IPS-15b (cell line): ENCODE measurements at regions not wholly inside any gene's neighbourhood (a gene's known extent, or its start where the extent isn't known, plus 50 kb on each side); places are given as distances from the start of the nearest gene placed in this dataset.

ENCODE experiments used
- H3K27me3 ChIP-seq: one replicate; pipeline ENCODE4 v1.6.1; 2013; ENCODE audit warnings: low read length; ENCODE audit not compliant: control insufficient read depth, insufficient read depth
- H3K36me3 ChIP-seq: one replicate; pipeline ENCODE4 v1.6.1; 2013; ENCODE audit warnings: low read length; ENCODE audit not compliant: control insufficient read depth, insufficient read depth
- H3K4me1 ChIP-seq: one replicate; pipeline ENCODE4 v1.6.1; 2013; ENCODE audit warnings: mild to moderate bottlenecking, low read length; ENCODE audit not compliant: control insufficient read depth, insufficient read depth
- H3K4me3 ChIP-seq: one replicate; pipeline ENCODE4 v1.5.1; 2013; ENCODE audit warnings: low read depth, low read length
- H3K9ac ChIP-seq: one replicate; pipeline ENCODE4 v1.6.1; 2013; ENCODE audit warnings: low read depth, mild to moderate bottlenecking, low read length
- H3K9me3 ChIP-seq: one replicate; pipeline ENCODE4 v1.6.1; 2013; ENCODE audit warnings: mild to moderate bottlenecking, low read length; ENCODE audit not compliant: control insufficient read depth, insufficient read depth

- no peaks in the 10 kb centered on the region for H3K36me3 ChIP-seq
These were observed 413.5 kb downstream of the NPHP4 start for GRCh38 chr1:5578690-5579089.

GRCh38 chr1:5577255-5578040 lies 414.8 kb downstream of the NPHP4 start:
- Histone ChIP-seq H3K4me3 (no peak overlapping the region), H3K36me3 (no peaks in the 10 kb centered on the region), H3K27me3 (no peaks in the 10 kb centered on the region), H3K4me1 (no peaks in the 10 kb centered on the region), H3K9ac (no peak overlapping the region), H3K9me3 (no peaks in the 10 kb centered on the region)

More at GRCh38 chr1:5578690-5579089, 413.5 kb downstream of the NPHP4 start:
- Histone ChIP-seq H3K4me3 (no peak overlapping the region), H3K27me3 (no peaks in the 10 kb centered on the region), H3K9ac (no peak overlapping the region), H3K4me1 (no peaks in the 10 kb centered on the region), H3K9me3 (no peaks in the 10 kb centered on the region)

- H3K4me3 ChIP-seq = no peak overlapping the region
- H3K4me1 ChIP-seq = no peaks in the 10 kb centered on the region
- H3K36me3 ChIP-seq = no peaks in the 10 kb centered on the region
- no peaks in the 10 kb centered on the region for H3K9me3 ChIP-seq
- no peaks in the 10 kb centered on the region for H3K27me3 ChIP-seq
- no peak overlapping the region for H3K9ac ChIP-seq
These were observed 415.6 kb downstream of the NPHP4 start for GRCh38 chr1:5576673-5577065.

- Histone ChIP-seq H3K9ac (no peak overlapping the region), H3K27me3 (no peaks in the 10 kb centered on the region), H3K4me1 (no peaks in the 10 kb centered on the region), H3K36me3 (no peaks in the 10 kb centered on the region), H3K9me3 (no peaks in the 10 kb centered on the region), H3K4me3 (no peak overlapping the region)
These were observed 416.1 kb downstream of the NPHP4 start for GRCh38 chr1:5576011-5576672.

GRCh38 chr1:5575396-5575940 lies 416.8 kb downstream of the NPHP4 start:
- H3K27me3 ChIP-seq = no peaks in the 10 kb centered on the region
- no peak overlapping the region for H3K9ac ChIP-seq
- H3K4me3 ChIP-seq = no peak overlapping the region
- no peaks in the 10 kb centered on the region for H3K36me3 ChIP-seq
- H3K9me3 ChIP-seq = no peaks in the 10 kb centered on the region
- H3K4me1 ChIP-seq = no peaks in the 10 kb centered on the region

- Histone ChIP-seq H3K9me3 (no peaks in the 10 kb centered on the region), H3K4me1 (no peaks in the 10 kb centered on the region), H3K4me3 (no peak overlapping the region), H3K9ac (no peak overlapping the region), H3K36me3 (no peaks in the 10 kb centered on the region), H3K27me3 (no peaks in the 10 kb centered on the region)
These were observed 417.6 kb downstream of the NPHP4 start for GRCh38 chr1:5574641-5575040.

- no peaks in the 10 kb centered on the region for H3K36me3 ChIP-seq
- H3K27me3 ChIP-seq = no peaks in the 10 kb centered on the region
- no peak overlapping the region for H3K9ac ChIP-seq
- no peaks in the 10 kb centered on the region for H3K9me3 ChIP-seq
- no peaks in the 10 kb centered on the region for H3K4me1 ChIP-seq
- no peak overlapping the region for H3K4me3 ChIP-seq
These were observed 419.4 kb downstream of the NPHP4 start for GRCh38 chr1:5572794-5573193.

GRCh38 chr1:5571861-5572401 lies 420.3 kb downstream of the NPHP4 start:
- Histone ChIP-seq H3K9me3 (no peaks in the 10 kb centered on the region), H3K27me3 (no peaks in the 10 kb centered on the region)

GRCh38 chr1:5571438-5571837 lies 420.8 kb downstream of the NPHP4 start:
- H3K9me3 ChIP-seq = no peaks in the 10 kb centered on the region

More at GRCh38 chr1:5571861-5572401, 420.3 kb downstream of the NPHP4 start:
- Histone ChIP-seq H3K4me1 (no peaks in the 10 kb centered on the region), H3K36me3 (no peaks in the 10 kb centered on the region), H3K4me3 (no peak overlapping the region), H3K9ac (no peak overlapping the region)

GRCh38 chr1:5570931-5571330 lies 421.3 kb downstream of the NPHP4 start:
- no peaks in the 10 kb centered on the region for H3K27me3 ChIP-seq

More at GRCh38 chr1:5571438-5571837, 420.8 kb downstream of the NPHP4 start:
- H3K4me3 ChIP-seq = no peak overlapping the region
- H3K4me1 ChIP-seq = no peaks in the 10 kb centered on the region
- no peak overlapping the region for H3K9ac ChIP-seq
- H3K36me3 ChIP-seq = no peaks in the 10 kb centered on the region
- no peaks in the 10 kb centered on the region for H3K27me3 ChIP-seq

GRCh38 chr1:5568321-5568720 lies 423.9 kb downstream of the NPHP4 start:
- Histone ChIP-seq H3K9me3 (no peaks in the 10 kb centered on the region), H3K4me1 (no peaks in the 10 kb centered on the region)

More at GRCh38 chr1:5570931-5571330, 421.3 kb downstream of the NPHP4 start:
- H3K9me3 ChIP-seq = no peaks in the 10 kb centered on the region
- H3K4me3 ChIP-seq = no peak overlapping the region
- no peaks in the 10 kb centered on the region for H3K4me1 ChIP-seq
- H3K9ac ChIP-seq = no peak overlapping the region
- H3K36me3 ChIP-seq = no peaks in the 10 kb centered on the region

More at GRCh38 chr1:5568321-5568720, 423.9 kb downstream of the NPHP4 start:
- Histone ChIP-seq H3K9ac (no peak overlapping the region), H3K27me3 (no peaks in the 10 kb centered on the region), H3K4me3 (no peak overlapping the region), H3K36me3 (no peaks in the 10 kb centered on the region)
